ENCODE measurements at regions not wholly inside any gene's neighbourhood (a gene's known extent, or its start where the extent isn't known, plus 50 kb on each side); places are given as distances from the start of the nearest gene placed in this dataset.

DNA sequence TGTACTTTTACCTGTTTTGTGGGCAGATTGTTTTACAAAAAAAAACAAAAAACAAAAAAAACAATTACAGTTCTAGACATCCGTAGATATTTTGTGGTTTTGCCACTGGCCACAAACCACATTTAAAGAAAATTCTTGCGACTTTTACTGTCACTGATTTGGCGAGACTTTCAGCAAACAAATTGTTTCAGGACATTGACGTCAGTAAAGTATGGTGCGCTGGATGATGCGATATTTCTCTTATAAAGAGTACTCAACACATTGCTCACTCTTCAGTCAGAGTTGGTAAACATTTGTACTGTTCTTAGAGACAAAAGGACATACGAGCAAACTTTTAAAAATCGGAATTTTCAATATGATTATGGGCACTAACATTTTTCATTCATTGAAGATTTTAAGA lies 229.8 kb downstream of the HAO1 start:
- no peak for DNase-seq (ENCODE audit: low read depth)

DNA sequence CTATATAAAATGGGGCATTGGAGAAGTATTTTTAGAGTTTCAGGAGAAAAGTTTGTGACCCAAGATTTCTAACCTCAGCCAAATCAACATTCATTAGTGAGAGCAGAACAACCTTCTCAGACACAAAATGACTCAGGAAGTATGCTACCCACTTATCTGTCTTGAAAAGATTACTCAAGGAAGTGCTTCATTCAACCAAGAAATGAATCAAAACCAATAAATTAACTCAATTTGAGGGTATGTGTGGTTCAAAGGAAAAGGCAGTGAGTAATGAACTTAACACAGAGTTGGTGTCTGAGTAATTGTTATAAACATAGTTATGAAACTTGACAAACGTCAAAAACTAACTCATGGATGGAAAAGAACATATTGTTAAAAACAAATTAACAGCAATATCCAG lies 227.6 kb downstream of the HAO1 start:
- DNase-seq (ENCODE audit: low read depth), result no peak

DNA sequence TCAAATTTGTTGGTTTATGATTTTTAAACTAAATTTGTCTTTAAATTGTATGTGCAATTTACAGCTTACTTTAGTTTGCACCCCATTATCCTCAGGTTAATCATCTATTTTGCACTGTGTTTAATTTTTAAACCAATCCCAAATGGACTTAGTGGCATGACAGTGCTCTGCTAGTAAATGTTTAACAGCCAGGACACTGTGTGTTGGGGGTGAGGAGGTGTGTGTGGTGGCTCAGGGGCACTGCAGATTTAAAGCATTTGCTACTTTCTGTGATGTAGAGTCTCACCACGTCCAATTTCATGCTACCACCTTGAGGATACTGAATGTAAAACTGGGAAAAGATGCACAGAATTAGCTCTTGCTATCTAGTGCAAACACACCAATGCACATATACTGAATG lies 225.7 kb downstream of the HAO1 start:
- DNase-seq (ENCODE audit: low read depth), result no peak

DNA sequence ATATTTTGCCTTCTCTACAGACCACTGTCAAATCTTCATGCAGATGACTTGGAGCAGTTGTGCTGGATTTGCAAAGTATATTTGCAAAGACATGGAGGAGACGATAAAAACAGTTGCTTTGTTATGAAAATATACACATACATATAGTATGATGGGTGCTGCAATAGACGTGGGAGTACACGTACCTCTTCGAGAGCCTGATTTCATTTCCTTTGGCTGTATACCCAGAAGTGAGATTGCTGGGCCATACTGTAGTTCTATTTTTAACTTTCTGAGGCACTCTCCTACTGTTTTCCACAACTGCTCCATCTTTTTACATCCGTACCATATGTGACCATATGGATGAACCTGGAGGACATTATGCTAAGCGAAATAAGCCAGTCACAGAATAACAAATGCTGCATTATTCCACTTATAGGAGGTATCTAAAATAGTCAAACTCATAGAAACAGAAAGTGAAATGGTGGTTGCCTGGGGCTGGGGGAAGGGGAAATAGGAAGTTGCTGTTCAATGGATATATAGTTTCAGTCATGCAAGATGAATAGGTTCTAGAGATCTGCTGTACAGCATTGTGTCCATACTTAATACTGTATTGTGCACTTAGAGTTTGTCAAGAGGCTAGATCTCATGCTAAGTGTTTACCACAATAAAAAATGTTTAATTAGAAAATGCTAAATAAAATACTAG lies 223.8 kb downstream of the HAO1 start:
- DNase-seq (ENCODE audit: low read depth), result no peak

DNA sequence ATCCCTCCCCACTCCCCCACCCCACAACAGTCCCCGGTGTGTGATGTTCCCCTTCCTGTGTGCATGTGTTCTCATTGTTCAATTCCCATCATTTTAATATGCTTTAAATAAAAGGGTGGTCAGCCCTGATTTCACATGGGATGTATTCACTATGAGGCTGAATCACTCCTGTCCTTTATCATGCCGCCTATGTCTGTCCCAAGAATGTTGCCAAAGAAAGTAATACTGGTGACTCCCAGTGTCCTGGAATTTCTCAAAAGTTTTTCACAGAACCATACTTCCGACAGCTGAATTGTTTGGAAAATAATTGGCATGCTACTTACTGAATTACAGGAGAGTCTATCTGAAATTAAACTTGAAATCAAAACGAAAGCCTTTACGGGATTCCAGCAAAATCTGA lies 217.7 kb downstream of the HAO1 start:
- DNase-seq (ENCODE audit: low read depth), result no peak

DNA sequence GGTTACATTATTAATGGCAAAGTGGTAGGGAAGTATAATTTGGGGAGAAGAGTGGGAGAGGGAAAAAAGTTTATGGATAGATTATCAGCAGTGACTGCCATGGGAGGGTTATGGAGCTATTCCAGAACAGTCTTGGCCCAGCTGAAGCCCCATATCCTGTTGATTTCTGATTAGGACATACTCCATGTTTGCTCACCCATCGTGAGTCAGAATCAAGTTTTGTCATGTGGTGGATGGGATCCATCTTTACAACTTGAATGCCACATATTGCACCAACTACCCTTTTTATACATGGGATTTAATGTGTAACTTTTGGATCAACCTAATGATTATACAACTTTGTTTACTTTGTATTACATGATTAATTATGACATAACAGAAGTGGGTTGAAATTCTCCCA lies 217.0 kb downstream of the HAO1 start:
- DNase-seq (ENCODE audit: low read depth), result no peak

DNA sequence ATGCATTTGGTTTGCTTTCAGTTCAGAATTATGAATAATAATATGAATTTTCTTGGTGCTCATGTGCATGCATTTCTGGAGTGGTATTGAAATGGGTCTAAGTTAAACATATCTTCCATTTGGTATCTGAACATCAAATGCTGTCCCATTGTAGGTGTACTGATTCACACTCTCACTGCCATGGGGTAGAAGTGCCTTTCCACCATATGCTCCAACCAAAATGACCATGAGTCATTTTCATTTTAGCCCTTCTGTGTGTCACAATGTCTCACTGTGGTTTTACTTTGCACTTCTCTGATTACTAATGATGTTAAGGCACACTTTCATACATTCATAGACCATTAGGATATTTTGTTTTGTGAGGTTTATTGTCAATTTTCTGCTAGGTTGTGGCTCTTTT lies 211.9 kb downstream of the HAO1 start:
- no peak for DNase-seq (ENCODE audit: low read depth)

DNA sequence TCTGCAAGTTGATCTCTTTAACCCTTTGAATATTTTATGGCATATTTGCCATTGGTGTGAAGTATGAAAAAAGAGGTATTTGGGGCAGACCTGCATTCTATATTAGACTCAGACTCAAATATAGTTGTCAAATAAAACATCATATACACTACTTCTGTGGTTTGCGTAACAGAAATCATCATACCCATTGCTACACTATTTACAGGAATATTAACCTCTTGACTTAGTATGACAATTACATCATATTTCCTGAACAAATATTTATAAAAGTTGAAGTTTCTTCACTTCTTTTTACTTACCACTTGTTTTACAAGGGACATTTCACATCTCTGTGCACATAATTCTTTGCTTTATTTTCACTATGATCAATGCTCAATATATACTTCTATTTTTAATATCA lies 206.0 kb downstream of the HAO1 start:
- DNase-seq (ENCODE audit: low read depth), result no peak

DNA sequence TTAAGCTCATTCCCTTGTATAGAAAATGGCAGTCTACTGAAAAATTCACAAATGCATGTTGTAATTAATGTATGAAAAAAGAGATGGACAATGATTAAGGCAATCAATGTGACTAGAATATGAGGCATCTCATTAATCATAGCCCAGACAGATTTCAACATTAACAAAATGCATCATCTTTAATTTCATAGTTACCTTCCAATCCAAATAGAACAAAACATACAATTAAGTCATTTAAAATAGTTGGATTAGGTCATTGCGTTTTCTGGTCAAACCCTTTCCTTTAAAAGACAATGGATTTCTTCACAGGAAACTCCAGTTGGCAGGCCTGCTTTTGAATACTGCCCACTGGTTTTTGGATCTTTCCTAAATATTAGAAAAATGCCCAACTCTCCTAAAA lies 203.9 kb downstream of the HAO1 start:
- no peak for DNase-seq (ENCODE audit: low read depth)

DNA sequence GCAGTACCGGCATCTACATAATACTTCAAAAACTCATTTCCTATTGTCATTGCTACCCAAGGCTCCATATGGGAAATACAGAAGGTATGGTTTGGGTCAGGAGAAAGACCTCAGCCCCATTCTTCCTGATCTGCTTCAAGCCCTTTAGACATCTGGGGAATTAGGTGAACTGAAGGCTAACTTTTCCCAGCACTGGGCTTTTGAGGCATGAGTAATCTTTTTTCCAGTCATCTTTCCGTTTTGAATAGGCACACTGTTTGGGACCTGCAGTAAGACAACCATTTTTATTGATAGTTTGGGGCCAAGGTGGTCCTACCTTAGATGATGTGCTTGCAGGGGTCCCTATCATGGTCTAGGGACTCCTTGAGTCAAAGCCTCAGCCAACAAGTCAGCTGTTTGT lies 198.4 kb downstream of the HAO1 start:
- DNase-seq (ENCODE audit: low read depth), result no peak

DNA sequence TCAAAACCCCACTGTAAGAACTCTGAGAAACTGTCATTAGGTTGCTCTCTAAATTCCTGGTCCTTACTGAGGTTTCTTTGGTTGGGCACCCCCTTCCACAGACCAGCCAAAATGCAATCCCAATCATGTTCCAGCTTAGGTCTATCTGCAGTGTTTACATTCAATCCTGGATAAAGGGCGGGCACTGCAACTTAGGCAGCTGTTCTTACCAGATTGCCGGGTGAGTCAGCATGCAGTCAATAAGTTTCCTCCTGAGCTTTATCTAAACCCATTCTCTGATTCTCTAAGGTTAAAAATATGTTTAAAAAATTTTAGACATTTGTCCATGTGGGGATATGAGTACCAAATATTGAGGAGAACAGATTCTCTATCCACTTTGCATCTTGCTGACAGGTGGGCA lies 197.8 kb downstream of the HAO1 start:
- DNase-seq (ENCODE audit: low read depth), result no peak

DNA sequence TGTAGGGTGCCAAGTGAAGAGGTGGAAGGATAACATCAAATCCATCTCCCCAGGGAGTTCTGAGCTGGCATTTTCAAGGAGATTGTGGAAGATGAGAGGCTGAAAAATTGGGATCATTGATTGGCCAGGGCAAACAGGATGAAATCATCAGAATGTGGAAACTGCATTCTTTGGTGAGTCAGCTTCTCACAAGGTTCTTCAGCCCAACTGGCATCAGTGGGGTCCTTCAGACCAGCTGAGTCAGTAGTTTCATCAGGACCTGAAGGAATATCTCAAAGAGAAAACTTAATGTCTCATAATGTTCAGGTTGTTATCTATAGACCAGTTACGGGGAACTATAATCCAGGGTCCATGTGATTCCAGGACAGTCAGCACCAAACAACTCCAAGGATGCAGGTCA lies 195.8 kb downstream of the HAO1 start:
- DNase-seq (ENCODE audit: low read depth), result no peak

DNA sequence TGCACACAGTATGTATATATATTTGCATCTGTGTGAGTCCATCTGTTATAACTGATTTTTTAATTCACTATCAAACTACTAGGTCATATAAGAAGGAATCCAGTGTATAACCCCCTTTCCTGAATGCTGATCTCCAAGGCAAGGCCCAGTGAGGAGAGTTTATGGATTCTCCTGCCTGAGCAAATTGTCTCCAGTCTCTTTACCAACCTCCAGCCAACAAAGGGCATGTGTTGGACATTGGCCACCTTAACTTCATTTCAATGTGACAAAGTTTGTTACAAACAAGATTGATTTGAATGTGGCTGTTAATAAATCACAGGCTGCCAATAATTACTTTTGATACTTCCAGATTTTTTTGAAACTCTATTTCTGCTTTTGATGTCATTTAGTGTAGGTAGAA lies 191.6 kb downstream of the HAO1 start:
- no peak for DNase-seq (ENCODE audit: low read depth)

DNA sequence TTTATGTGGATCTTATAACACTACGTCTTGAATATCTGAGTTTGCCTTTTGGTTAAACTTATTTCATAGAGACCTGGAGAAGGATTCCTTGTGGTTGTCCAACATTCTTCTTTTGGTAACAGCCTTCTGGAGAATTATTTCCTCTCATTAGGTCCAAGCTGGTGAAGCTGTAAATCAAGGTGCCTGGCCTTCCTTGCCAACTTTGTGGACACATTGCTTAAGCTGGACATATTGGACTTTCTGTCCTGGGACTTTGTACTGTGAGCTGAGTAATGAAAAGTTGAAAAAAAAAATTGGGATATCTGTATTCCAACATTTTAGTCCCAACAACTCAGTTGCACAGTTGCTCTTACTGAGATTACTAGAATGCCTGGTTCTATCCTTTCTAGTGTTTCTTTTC lies 186.2 kb downstream of the HAO1 start:
- DNase-seq (ENCODE audit: low read depth), result no peak

DNA sequence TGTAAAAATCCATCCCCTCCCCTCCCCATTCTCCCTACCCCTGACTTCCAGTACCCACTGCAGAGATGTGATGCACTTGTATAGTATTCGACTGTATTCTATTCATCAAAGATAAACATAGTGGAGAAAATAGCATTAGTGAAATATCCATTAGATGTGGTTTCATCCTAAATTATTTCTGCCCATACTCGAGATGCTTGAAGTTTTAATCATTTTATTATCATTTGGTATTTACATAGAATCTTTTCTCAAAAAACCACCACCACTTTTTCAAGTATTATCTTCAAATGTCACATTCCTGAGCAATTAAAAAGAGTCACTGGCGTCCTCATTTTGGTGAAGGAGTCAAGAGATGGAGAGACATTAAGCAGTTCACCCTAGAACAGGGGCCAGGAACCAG lies 181.9 kb downstream of the HAO1 start:
- DNase-seq (ENCODE audit: low read depth), result no peak

DNA sequence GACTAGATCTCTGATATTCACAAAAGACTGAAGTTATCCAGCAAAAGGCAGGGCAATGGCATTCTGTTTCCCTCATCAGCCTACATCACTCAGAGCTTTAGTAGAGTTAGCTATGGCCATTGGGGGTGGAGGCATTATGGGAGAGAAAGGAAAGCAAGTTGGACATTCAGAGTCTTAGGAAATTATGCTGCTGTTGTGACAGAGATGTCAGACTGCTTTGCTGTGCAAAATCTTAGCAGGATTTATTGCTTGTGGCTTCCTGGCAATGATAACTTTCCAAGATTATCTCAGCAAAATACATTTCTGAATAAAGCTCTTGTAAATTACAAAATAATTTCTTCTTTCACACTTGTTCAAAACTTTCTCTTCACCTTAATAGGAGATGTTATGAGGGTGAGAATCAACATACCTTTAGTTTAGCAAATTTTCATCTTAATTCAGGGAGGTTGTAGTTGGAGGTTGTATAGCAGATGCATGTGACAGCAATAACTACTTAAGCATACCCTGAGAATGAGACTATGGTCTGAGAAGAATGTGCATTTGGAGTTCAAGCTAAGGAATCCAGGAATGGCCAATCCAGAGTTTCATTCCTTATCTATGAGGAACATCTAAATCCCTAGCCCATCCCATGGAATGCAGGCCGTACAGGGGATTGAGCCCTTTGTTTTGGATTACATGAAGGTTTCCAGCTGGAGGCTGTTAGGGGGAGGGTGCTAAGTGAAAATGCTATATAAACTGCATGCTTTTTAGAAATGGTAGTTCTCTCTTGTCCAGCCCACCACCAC lies 179.8 kb downstream of the HAO1 start:
- no peak for DNase-seq (ENCODE audit: low read depth)

DNA sequence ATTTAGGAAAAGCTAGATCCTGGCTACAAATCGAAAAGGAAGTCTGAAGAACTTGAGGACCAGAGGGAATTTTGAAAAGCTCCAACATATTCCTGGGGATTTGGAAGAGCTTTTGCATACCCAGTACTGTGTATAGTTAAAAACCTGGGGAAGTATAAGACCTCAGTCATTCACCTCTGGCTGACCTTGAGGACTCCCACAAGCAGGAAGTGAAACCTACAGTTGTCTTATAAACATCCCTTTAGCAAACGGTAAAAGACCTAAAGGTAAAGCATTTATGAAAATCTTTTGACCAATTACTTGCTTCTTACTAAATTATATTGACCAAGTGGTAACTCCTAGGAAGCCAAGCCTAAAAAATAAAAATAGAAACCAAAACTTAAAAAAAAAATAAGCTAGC lies 175.0 kb downstream of the HAO1 start:
- no peak for DNase-seq (ENCODE audit: low read depth)

DNA sequence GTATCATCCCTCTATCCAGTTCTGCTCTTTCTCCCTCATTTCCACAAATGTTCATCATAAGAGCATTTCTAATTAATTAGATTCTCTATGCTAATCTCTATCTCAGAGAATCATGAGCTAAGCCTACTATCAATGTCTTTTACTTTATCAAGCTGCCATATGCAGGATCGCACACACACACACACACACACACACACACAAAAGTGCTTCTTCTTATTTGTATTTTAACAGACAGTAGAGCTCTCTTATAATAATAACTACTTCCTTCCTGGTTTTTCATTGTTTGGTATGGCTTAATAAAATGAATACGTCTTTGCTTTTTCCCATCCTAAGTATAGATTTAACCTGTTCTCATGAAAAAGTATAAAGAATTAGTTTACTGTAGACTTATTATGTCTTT lies 170.2 kb downstream of the HAO1 start:
- no peak for DNase-seq (ENCODE audit: low read depth)

DNA sequence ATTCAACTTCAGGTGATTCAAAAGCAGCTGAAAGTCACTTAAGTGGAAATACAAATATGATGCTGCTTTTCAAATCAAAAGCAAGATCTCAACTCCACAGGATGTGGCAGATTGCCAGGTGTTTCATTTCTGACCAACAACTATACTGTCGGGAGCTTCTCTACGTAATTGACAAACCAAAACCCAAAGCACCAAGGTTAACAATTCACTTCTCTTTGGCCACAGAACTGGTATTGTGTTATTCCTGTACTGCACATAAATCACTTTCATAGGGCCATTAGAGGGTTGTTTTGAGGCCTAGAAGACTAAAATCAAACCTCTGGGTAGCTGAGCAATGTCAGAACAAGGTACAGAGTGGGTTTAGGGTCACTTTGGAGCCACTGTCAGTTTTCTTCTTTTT lies 169.7 kb downstream of the HAO1 start:
- DNase-seq (ENCODE audit: low read depth), result no peak

DNA sequence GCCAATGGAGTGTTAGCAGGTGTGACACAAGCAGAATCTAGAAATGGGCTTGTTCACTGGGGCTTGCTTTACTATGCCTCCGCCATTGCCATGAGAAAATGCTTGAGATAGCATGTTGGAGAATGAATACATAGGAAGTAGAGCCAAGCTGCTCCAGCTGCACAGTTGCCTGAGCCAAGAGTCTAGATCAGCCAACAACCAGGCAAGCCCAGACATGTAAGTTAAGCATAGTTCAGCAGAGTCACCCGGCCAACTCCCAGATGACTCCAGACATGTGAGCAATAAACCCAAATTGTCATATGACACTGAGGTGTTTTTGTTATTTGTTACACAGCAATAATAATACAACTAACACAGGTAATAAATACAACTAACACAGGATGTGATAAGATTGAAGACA lies 167.9 kb downstream of the HAO1 start:
- no peak for DNase-seq (ENCODE audit: low read depth)

DNA sequence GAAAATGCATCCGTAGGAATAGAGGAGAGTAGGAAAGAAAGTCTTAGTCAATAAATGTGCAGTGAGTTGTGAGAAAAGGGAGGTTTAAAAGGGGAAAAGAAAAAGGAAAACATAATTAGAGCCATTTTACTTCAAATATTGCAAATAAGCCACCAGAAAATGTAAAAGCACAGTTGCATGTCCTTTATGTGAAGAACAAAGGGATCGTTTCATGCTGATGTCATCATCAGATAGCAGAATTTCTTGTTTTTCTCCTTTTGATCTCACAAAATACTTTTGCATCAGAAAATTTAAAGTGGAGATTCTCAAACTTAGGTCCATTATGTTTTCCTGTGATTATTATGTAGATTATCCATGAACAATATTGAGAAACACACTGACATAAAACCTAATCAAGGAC lies 166.7 kb downstream of the HAO1 start:
- no peak for DNase-seq (ENCODE audit: low read depth)

DNA sequence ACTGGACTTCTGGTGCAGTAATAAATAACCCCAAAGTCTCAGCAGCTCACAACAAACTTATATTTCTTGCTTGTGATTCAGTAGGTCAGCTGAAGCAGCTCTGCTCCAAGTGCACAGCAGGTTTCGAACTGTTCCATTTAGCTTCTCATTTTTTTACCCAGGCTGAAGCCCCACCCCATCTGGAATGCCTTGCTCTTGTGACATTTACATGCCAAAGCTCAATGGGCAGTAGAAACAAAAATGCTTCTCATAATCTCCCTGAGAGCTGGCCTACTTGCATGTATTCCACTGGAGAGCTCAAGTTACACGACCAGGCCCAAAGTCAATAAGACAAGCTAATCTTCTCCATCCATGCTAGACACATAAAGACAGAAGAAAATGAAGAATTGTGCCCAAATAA lies 165.2 kb downstream of the HAO1 start:
- no peak for DNase-seq (ENCODE audit: low read depth)

DNA sequence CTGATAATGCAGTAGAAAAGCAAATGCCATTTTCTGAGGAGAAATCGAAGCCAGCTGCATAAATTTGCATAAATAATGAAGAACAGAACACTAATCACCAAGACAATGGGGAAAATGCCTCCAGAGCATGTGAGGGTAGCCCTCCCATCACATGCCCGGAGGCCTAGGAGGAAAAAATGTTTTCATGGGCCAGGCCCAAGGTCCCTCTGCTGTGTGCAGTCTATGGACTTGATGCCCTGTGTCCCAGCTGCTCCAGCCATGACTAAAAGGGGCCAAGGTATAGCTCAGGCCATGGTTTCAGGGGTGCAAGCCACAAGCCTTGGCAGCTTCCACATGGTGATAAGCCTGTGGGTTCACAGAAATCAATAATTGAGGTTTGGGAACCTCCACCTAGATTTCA lies 164.1 kb downstream of the HAO1 start:
- no peak for DNase-seq (ENCODE audit: low read depth)

DNA sequence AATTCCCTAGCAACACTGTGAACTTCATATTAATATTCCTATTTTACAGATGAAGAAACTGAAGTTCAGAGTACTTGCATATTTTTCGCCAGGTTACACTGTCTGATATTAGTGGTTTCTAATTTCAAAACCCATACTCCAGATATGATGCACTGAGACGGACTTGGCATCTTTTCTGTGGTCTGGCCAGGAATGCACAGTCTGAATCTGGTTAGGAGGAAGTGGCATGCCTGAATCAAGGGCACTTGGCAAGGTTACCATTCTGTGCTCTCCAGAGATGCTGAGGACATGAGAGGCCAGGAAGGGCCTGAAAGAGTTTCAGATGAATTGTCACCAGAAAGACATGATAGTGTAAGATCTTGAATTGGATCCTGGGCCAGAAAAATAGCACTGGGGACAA lies 150.1 kb downstream of the HAO1 start:
- DNase-seq (ENCODE audit: low read depth), result no peak
